ENCODE measurements at regions not wholly inside any gene's neighbourhood (a gene's known extent, or its start where the extent isn't known, plus 50 kb on each side); places are given as distances from the start of the nearest gene placed in this dataset.

- no peak for DNase-seq (ENCODE audit: low read depth in 3 of 3, low spot score in 2 of 3)
Measured at GRCh38 chr7:31398815-31399214, 58.3 kb upstream of the NEUROD6 start.

DNA sequence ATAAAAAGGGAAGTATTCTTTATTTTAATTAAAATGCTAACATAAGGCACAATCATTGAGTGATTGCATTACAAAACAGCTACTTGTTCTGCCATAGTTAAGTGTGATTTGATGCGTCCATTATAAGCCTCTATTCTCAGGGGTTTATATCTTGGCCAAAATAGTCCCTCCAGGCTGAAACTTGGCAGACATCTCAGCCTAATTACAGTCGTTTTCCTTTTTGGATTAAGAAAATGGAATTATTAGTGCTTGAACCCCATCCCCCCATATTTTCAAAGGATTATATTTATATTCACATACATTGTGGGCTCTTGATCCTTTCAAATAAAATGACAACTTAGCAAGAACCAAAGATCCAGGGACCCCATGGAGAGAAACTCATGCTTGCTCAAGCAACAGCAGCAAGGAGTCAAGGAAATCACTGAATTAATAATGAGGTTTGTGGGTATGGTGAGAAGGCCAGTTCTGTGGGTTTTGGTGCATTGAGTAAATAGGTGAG, 66.7 kb upstream of the NEUROD6 start:
- DNase-seq (ENCODE audit: low read depth in 3 of 3, low spot score in 2 of 3): no peak

GRCh38 chr7:31408140-31408729, 67.7 kb upstream of the NEUROD6 start:
- DNase-seq (ENCODE audit: low read depth in 3 of 3, low spot score in 2 of 3): no peak

DNA sequence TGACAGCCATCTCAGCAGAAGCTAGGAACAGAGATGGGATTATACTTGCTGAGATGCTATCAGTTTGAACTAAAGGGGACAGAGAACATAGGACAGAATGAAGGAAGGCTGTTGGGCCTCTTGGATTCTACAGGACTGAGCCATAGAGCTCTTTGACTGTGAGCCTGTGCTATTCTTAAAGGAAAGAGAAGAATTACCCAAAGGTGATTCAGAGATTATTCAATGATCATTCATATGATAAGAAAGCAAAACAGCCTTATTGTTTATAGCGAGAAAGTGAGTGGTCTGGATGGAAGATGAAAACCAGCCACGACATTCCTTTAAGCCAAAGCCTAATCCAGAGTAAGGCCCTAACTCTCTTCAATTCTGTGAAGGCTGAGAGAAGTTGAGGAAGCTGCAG, 69.7 kb upstream of the NEUROD6 start:
- DNase-seq (ENCODE audit: low read depth in 3 of 3, low spot score in 2 of 3): no peak

DNA sequence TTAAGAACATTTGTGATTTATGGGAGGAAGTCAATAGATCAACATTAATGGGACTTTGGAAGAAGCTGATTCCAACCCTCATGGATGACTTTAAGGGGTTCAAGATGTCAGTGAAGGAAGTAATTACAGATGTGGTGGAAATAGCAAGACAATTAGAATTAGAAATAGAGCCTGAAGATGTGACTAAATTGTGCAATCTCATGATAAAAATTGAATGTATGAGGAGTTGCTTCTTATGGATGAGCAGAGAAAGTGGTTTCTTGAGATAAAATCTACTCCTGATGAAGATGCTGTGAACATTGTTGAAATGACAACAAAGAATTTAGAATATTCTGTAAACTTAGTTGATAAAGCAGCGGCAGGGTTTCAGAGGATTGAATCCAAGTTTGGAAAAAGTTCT, 70.9 kb upstream of the NEUROD6 start:
- no peak for DNase-seq (ENCODE audit: low read depth in 3 of 3, low spot score in 2 of 3)

DNA sequence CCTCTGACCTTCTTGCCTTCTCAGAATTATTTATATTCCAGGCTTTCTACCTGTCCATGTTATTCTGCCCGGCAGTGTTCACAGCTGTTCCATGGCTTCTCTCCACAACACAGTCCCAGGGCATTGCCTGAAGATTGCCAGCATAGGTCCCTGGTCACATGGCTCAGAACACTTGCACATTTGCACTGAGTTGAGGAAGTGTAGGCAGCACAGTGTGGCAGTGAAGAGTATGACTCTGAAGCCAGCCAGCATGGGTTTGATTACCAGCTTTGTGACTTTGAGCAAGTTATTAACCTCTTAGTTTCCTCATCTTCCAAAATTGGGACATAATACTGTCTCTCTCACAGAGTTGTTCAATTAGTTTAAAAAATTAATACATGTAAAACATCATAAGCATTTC, 73.2 kb upstream of the NEUROD6 start:
- DNase-seq (ENCODE audit: low read depth in 3 of 3, low spot score in 2 of 3): no peak

- DNase-seq (ENCODE audit: low read depth in 3 of 3, low spot score in 2 of 3): no peak
Measured at GRCh38 chr7:31416381-31416870, 75.9 kb upstream of the NEUROD6 start.

DNA sequence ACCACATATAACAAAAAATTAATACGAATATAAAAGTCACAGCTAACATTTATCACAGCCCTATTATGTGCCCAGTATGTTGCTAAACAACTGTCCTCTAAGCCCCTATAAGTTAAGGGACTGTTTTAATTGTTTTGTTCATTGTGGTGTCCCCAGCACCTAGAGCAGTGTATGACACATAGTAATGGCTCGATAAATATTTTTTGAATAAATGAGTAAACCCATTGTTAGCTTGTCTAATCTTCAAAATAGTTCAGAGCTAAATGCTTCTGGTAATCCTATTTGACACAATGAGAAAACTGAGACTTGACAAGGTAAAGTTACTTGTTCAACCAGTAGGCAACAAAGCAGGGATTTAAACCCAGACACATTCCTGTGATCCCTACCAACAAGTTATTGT, 78.4 kb upstream of the NEUROD6 start:
- DNase-seq (ENCODE audit: low read depth in 3 of 3, low spot score in 2 of 3): no peak

- DNase-seq (ENCODE audit: low read depth in 3 of 3, low spot score in 2 of 3): no peak
Measured at GRCh38 chr7:31419505-31420055, 79.1 kb upstream of the NEUROD6 start.

- no peak for DNase-seq (ENCODE audit: low read depth in 3 of 3, low spot score in 2 of 3)
Measured at GRCh38 chr7:31420948-31421347, 80.4 kb upstream of the NEUROD6 start.

- DNase-seq (ENCODE audit: low read depth in 3 of 3, low spot score in 2 of 3): no peak
Measured at GRCh38 chr7:31421607-31422006, 81.1 kb upstream of the NEUROD6 start.

DNA sequence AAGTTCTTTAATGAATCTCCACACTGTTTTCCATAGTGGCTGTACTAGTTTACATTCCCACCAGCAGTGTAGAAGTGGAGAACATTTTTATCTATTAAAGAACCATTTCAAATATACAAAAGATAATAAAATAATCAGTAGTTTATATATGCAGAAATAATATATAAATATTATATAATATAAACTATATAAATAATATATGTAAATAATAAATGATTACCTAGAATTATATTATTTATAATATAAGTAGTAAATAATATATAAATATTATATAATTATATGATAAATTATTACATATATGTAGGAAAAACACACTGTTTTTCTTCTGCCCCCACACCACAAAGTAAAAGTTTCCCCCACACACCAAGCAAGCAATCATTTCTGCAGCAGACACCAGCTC, 83.5 kb upstream of the NEUROD6 start:
- DNase-seq (ENCODE audit: low read depth in 3 of 3, low spot score in 2 of 3): no peak

- DNase-seq (ENCODE audit: low read depth in 3 of 3, low spot score in 2 of 3): no peak
Measured at GRCh38 chr7:31432176-31432575, 81.7 kb upstream of the ITPRID1 start.

GRCh38 chr7:31432836-31433340, 81.0 kb upstream of the ITPRID1 start:
- DNase-seq (ENCODE audit: low read depth in 3 of 3, low spot score in 2 of 3): no peak

GRCh38 chr7:31437250-31437865, 76.5 kb upstream of the ITPRID1 start:
- no peak for DNase-seq (ENCODE audit: low read depth in 3 of 3, low spot score in 2 of 3)

DNA sequence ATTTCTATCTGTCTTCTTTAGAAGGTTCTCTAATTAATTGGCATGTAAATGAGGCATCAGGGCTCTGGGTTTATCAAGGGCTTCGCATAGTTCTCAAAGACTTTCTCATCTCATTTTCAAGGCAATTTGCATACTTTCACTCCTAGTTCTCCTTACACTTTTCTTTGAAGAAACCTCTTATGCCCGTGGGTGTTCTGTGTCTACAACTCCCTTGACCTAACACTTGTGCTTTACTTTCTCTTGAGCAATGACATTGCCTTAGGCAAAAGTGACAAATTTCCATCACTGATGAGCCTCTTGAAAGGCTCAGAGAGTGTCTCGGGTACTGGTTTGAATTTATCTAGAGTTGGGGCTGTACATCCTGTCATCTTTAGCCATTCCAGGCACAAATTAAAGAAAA, 74.7 kb upstream of the ITPRID1 start:
- DNase-seq (ENCODE audit: low read depth in 3 of 3, low spot score in 2 of 3): no peak

DNA sequence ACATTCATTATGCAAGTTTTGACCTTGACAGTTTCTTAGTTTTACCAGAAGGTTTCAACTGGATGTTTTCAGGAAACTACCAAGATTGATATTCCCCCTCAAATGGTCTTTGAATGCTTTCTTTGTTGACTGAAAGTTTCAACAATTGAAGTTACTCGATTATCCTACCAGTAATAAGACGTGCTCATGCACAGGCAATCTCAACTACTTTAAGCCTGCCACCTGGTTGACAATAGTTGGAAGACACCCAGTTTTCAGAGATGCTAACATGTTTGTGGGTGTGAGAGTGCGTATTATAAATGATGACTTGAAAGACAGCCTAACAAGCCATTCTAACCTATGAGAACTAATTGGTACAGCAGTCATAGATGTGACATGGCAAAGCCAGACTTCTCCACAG, 73.4 kb upstream of the ITPRID1 start:
- no peak for DNase-seq (ENCODE audit: low read depth in 3 of 3, low spot score in 2 of 3)

DNA sequence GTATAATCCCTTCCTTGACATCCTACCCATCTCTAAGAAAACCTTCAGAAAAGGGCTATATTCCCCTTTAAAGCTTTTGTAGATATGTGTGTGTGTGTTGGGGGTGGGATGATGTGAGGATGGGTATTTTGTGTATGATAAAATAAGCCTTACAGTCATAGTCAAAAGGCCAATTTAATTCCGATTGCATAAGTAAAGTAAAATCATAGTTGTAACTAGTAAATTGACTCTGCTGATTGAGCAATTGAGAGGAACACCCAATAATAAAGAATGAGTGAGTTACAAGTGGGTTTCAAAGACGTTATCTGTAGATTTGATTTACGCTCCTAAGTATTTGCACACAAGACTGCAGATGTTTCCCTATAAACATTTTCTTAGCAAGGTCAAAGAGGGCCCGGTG, 71.3 kb upstream of the ITPRID1 start:
- no peak for DNase-seq (ENCODE audit: low read depth in 3 of 3, low spot score in 2 of 3)

DNA sequence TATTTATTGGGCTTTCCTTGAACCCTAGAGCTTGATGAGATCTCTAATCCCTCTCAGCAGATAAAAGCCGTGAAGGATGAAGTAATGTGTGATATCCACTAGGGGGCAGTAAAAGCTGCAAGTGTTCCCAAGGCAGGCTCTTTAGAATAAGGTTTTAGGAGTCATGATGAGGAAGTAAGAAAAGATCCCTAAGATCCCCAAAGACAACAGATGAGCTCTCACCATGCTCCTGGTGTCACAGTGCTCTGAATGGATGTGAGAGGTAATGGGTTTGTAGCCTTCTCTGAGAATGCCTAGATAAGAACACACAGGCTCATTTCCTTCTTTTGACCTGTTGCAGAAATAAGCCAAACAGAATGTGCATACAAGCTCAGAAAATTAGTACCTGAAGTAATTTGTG, 70.4 kb upstream of the ITPRID1 start:
- DNase-seq (ENCODE audit: low read depth in 3 of 3, low spot score in 2 of 3): peak; percentile 4 to 29 (median 15)

DNA sequence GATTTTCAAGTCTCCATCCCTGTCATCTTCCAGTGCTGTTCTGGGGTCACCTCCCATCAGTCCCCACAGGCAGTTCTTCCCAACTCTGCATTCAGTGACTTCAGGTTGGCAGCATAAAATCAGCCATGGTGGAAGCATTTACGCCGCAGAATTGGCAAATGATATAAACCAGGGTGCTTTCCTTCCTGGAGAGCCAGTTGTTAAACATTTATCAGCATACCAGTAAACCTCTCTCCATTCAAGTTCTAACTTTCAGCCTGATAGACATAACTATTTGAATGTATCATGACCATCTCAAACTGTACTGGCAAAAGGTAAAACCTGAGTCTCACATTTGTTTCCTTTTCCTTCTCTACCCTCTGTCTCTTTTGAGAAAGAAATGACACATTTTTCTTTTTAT, 69.7 kb upstream of the ITPRID1 start:
- DNase-seq (ENCODE audit: low read depth in 3 of 3, low spot score in 2 of 3): no peak

- DNase-seq (ENCODE audit: low read depth in 3 of 3, low spot score in 2 of 3): no peak
Measured at GRCh38 chr7:31445686-31446355, 68.1 kb upstream of the ITPRID1 start.

DNA sequence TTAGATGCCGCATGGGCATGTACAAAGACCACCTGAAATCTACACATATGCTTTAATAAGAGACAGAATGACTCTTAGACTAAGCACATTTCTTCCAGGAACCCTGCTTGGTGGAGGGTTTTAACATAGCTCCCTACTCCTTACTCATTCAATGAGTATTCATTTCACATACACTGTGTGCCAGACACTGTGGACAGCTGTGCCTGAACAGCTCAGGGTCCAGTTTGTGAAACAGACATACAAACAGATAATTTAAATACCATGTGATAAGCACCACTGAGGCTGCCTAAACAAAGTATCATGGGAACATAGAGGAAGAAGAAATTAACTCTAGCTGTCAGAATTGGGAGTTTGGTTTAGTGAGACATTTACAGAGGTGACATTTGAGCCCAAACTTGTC, 65.2 kb upstream of the ITPRID1 start:
- no peak for DNase-seq (ENCODE audit: low read depth in 3 of 3, low spot score in 2 of 3)

Data from right renal cortex interstitium (tissue), 3 donors.